NCI-H2081 treated with DMSO at 0.1 percent for 48 hours (cell line): ENCODE measurements at regions not wholly inside any gene's neighbourhood (a gene's known extent, or its start where the extent isn't known, plus 50 kb on each side); places are given as distances from the start of the nearest gene placed in this dataset.

Experiments
- DNase-seq: peaks from one replicate; lab custom pipeline; 2025; lab: John Stamatoyannopoulos, UW

DNA sequence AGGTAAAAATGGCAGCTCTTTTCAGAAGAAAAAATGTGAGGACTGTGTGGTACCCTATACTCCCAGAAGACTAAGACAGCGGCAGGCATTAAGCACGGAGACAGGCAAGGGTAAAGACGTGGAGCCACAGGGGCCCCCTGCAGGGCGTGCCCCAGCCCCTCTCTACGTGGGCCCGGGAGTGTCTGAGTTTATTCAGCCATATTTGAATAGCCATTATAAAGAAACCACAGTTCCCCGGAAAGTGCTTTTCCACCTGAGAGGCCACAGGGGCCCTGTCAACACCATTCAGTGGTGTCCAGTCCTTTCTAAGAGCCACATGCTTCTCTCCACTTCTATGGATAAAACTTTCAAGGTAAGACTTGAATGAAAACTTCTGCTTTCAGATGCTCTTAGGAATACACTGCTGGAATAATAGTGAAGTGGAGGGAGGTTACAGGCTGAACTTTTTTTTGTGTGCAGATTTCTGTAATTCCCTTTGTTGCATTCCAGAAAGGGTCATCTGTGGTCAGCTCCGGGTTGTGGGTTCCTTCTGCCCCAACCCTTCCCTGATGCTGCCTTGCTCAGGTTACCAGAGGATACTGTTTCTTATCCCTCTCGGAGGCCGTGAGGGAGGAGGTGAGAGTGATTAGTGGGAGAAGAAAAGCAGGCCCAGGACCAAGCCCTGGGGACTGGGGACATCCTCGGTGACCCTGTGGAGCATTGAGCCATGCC, 58.4 kb downstream of the SLC25A47 start:
- DNase-seq, result no peak

DNA sequence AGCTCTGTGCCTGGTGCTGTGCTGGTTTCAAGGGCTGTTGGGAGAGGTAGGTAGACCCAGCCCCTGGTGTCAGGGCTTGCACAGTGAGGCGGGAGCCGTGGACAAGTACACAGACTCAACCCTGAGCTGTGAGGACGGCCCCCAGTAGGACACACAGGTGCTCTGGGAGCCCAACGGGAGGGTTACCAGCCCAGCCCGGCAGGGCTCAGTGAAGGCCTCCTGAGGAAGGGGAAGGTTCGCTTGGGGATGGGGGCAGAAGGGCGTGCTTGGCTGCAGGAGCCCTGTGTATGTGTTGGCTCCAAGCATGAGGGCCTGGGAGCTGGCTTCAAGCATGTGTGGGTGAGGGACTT, 58.9 kb downstream of the SLC25A47 start:
- DNase-seq, result no peak

DNA sequence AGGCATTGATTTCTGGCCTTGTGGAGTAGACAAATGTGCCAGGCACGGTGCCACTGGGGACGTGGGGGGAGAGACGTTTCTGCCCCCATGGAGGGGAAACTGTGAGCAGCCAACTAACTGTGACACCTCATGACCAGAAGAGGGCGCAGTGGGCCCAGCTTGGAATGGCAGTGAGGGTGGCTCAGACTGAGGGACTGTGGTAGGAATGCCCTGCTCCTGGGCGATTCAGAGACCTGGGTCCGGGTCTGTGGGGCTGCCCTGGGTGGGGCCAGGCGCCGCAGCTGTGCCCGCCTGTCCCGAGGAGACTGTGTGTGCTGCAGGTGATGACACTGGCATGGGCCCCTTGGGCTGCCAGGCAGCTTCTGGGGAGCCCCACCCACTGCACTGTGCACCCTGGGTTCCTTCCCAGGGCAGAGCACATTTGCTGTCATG, 60.6 kb downstream of the SLC25A47 start:
- no peak for DNase-seq

DNA sequence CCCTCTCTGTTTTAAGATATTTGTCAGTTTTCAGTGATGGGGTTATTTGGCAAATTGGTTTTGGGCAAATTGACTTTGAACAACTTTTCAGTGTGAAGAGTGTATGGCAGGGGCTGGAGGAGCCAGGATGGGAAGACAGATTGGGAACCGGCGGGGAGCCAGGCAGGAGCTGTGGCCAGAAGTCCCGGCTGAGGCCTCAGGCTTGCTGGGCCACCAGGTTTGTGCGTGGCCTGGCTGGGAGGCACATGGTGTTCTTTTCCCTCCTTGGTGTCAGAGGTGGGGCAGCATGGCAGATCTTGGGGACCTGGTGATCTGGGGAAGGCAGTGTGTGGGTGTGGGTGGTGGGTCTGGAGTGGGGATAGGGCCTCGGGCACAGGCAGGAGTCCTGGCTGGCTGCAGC, 61.1 kb downstream of the SLC25A47 start:
- no peak for DNase-seq

DNA sequence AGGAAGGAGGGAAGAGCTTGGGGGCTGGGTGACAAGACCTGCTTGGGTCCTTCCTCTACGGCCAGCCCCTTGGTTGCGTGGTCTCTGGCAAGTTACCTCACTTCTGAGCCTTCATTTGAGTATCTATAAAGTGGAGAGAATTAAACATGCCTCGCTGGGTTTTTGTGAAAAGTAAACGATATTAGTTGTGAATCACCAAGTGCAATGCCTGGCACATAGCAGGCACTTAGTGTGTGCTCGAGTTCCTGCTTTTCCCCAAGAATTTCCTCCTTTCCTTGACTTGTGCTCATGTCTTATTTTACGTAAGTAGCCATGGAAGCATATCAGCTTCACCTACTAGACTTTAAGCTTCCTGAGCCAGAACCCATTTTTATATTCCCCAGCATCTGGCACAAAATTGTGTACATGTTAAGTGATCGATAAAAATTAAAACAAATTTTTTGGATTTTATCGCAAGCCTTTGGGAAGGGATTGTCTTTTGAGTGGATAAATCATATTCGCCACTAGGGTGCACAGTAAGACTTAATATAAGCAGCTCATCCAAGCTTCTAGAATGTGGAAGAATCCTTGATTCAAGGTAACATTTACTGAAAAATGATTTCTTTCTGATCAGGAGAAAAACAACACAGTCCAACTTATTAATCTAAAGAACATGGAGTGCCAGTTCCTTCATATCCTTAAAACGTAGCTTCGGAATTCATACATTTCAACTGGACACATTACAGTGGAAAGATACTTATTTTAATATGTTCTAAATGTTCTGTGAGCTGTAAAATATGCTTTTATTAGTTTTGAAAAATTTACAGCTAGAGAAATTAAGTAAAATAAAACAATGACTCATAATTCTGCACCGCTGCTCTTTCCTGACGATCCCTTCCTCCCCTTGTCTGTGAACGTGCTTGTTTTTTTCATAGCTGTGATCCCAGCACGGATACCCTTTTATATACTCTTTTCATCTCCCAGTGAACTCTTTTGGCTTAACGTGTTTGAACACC, 62.0 kb downstream of the SLC25A47 start:
- no peak for DNase-seq

DNA sequence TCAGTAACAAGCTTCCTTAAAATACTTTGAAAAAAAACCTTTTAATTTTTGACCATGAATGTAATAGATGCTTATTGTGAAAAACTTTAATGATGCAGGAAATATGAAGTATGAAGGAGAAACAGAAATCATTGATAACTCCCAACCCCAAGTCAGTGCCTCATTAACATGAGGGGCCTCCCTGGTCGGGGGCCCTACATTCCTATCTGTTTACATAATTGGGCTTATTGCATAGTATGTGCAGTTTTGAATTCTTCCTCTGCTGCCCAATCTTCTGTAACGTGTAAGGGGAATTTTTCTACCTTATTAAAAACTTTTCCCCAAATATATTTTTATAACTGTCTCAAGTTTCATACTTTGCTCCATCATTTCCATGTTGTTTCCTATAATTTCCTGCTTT, 63.0 kb downstream of the SLC25A47 start:
- DNase-seq, result no peak

DNA sequence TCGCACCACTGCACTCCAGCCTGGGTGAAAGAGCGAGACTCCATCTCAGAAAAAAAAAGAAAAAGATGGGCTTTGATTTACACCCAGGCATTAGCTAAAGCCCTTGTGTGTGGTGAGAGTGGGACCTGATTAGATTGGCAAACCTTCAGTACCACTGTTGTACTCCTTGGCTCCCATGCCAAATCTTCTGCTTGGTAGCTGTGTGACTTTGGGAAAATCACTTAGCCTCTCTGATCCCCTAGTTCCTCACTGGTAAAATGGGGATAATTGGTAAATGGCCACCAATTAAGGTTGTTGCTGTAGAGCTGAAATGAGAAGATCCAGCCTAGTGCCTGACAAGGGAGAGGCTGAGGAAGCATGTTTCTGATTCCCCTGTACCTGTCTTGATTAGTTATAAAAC, 63.7 kb downstream of the SLC25A47 start:
- DNase-seq, result no peak

DNA sequence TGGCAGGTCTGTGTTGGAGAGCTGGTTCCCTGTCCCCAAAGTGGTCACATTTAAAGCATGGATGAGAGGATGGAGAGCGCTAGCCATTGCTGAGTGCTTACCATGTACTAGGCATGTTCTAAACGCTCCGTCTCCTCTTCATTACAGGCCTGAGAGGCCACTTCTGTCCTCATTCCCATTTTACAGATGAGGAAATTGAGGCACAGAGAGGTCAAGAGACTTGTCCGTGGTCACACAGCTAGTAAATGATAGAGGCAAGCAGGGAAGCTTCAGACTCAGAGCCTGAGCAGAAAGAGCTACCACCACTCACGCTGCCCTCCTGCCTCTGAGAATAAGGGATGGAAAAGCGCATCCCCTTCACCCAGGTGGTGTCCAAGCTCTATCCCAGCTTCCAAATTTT, 64.3 kb downstream of the SLC25A47 start:
- no peak for DNase-seq

DNA sequence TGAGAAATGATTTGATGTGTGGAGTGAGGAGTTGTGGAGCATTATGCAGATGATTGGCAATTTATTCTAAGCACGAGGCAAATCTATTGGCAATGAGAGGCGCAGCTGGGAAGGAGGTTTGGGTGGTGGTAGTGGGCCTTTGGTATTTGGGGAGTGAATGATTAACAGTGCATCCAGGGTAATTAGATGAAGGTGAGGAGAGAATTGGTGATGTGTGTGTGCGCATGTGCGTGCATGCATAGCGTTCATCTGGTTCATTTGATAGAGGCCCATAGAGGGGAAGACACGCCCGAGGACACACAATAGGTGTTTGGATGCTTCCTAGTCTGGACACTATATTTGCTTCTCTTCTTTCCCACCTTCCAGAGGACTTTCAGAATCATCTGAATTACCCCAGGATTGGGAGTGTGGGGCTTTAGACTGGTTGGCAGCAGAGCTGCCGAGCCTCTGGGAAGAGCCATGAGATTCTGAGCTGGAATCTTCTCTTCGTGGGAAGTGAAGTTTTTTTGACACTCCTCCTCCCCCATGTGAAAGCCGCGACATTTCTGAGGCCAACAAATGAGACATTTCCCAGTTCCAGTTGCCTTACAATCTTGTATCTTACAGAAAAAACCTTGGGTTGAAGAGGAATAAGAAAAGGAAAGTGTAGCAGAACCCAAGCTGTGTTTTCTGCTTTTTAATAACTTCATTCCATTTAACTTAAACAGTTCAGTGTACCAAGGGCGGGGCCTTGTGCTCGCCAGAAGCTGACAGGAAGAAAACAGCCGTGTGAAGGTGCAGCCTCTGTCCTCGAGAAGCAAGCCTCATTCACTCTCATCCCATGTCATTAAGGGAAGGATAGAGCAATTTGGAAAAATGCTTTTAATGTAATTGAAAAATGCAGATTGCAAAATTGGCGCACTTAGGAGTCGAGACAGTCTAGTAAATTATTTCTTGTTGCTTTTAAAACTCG, 65.2 kb downstream of the SLC25A47 start:
- no peak for DNase-seq

DNA sequence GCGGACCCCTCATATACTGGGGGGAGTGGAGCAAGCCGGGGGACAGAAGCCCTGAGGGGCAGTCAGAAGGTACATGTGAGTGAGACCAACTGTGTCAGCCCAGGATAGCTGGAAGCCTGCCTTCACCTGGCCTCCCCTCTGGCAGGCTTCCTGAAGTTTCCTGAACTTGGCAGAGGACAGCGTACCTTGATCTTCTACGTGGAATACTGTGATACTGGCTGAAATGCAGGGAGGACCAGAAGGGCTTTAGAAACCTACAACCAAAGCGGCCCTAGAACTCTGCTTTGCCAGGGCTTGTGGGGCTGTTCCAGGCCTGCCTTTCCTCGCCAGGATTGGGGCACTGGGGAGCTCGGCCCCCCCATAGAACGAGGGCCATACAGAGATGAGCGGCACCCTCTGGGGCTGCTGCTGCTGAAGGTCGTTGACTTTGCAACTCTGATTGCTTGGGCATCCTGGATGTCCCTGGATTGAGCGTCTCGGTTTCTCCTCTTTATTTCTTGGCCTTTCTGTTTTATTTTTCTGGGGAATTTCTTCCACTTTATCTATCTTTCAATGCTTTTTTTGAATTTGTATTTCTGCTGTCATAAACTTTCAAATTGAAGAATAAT, 66.5 kb downstream of the SLC25A47 start:
- no peak for DNase-seq

DNA sequence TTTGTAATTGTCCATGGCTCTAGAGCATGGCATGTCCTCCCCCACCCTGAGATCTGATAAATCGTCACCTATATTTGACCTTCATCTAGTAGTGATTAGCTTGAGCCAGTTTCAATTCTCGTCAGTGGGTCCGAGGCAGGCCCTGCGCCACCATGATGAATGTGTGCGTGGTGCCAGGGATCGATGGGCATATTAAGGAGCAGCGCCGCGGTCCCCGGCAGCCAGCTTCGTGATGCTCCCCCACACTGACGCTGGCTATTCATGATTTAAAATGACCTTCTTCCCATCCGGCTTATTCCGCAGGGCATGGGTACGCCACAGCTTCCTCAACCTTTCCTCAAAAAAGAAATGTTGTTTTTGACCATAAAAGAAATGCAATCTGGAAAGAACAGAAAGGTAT, 68.0 kb downstream of the SLC25A47 start:
- DNase-seq, result no peak

DNA sequence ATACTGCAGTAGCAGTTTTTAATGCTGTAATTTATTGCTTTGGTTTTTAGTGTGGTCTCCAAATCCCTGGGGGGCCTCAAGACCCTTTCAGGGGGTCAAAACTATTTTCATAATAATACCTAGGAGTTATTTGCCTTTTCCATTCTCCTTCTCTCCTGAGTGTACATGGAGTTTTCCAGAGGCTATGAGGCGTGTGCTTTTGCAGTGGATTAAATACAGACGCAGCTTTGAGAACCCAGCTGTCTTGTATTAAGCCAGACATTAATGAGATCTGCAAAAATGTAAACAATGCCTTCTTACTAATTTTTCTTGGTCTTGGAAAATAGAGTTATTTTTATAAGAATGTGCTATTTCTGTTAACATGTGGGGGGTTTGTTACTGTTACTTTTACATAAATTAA, 68.6 kb downstream of the SLC25A47 start:
- no peak for DNase-seq

DNA sequence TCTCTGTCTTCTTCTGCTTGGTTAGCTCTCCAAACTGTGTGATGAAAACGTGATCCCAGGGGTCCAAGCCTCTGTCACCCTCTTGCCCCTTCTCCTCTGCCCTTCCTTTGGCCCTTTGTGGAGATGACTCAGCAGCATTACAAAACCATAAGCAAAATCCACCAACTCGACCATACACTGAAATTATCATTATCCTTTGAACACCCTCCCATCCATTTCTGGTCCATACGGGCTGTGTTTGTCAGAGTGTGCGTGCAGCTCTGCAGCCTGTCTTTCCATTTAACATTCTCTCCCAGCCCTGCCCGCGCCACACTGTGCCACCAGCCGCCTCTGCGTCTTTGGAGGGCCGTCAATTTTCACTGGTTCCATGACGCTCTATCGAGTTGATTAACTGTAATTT, 69.2 kb downstream of the SLC25A47 start:
- no peak for DNase-seq

DNA sequence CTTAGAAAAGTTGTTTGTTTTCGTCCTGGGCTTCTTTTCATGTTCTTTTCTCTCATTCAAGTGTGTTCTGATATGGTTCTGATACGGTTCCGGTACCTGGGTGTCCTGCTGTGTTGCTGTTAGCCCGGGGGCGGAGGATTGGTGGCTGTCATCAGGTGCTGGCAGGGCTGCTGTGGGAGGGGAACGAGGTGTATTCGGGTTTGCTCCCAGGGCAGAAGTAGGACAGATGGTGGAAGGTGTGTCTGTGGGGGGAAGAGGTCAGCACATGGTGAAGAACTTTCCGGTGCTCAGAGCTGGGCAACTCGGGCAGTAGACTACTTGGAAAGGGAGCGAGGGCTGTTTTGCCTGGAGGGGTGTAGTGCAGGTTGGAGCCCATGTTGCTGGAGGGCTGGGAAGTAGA, 70.2 kb downstream of the SLC25A47 start:
- DNase-seq, result no peak

DNA sequence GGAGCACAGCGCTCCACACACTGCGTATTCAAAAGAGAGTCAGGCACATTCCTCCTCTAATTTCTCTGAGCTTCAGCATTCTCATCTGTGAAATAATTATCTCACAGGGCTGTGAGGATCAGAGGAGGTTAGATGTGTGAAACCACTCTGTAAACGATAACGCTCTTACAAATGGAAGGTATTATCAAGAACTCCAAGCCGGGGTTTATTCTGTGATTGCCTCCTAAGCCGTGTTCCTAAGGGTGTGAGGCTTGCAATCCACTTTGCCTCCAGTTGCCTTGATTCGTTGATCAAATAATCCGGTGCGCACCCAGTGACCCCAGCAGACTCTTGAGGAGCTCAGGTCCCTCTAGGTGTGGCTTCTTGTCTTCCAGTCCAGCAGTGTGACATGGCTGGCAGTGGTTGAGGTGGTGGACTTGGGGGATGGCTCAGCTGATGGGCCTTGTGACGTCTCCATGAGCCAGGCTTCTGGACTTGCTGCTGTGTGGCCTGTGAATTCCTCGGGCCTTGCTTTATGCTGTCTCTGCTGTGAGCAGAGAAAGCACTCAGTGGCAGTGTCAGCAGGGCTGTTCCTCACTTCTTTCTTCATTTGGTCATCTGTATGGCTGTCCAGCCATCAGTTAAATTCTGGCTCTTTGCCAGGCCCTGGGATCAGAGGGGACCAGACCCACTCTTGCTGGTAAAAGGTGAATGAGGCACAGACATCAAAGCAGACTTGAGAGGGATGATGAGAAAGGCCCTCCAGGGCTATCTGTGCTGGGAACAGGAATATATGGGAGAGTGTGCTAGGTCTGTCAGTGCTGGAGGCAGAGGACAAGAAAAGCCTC, 71.0 kb downstream of the SLC25A47 start:
- no peak for DNase-seq

DNA sequence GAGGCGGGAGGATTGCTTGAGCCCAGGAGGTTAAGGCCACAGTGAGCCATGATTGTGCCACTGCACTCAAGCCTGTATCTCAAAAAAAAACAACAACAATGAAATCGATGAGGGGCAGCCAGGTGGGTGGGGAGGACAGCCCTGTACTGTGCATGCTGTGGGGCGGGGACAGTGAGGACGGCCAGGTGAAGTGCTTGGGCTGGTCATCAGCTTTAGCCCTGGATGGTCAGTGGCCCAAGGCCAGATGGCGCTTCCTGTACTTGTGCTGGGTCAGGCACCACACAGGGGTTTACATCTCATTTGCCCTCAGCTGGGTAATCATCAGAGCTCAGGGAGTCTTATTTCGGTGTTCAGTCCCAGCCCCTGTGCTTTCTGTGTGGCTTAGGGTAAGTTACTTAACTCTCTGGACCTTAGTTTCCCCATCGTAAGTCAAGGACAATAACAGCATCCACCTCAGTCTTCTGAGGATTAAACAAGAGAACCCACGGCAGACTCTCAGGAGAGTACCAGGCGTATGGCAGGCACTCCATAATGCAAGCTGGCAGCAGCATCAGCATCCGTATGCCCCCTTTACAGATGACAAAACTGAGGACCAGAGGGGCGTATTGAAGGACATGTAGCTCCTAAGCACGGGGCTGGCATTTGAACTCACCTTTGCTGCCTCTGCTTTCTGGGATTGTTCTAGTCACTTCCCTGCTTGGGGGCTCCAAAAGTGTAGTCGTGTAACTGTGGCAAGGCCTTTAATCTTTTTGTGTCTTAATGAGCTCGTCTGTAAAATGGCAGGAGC, 71.9 kb downstream of the SLC25A47 start:
- no peak for DNase-seq

DNA sequence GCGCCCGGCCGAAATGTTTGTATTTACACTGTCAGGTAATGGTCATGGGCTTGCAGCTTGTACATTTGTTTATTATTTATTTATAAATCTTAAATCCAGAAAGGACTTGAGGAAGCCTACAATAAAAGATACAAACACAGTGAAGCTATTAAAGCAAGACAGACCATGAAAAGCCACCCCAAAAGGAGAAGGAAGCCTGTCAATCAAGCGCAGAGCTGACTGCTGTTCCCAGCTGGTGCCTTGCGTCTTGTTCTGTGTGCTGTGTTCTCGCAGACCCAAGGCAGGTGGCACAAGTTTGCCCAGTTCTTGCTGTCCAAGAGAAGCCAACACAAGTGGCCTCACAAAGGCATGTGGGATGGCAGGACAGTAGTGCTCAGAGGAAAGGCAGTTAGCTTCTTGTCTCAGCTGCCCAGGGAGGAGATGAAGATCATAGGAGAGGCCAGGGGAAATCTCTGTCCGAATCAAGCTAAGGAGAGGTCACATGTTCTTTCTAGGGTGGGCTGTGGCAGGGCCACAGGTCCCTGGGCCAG, 73.2 kb downstream of the SLC25A47 start:
- DNase-seq, result no peak

DNA sequence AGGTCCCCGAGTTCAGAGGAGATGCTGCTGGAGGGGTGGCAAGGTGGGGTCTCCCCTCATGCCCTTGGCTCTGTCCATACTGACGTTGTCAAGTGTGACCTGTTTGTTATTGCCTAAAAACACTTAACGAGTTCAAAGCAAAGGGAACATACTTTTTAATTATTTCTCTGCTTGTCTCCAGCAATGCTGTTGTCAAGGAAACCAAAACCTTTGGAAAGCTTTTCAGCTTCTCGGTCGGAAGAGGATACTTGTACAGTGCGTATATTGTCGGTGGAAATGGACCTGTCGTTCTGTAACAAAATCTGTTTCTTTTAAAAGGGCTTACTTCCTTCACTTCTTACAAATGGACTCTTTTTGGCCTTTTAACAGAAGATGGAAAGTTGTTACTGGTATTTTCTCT, 73.9 kb downstream of the SLC25A47 start:
- DNase-seq, result no peak

DNA sequence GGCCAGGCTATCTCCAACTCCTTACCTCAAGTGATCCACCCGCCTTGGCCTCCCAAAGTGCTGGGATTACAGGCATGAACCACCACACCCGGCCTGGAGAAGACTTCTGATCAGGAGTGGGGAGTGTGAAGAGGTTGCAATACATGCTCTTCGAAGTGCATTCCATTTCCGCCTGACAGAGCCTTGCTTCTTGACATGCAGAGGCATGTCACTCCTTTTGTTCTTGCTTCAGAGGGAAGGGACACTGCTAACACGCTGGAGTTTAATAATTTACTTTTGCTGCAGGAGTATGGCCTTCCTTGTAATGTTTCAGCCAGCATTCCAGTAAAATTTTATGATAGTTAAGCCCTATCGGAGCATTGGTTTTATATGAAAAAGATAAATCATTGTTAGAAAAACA, 74.9 kb downstream of the SLC25A47 start:
- DNase-seq, result no peak
